HPDE6-E6E7 (cell line): ENCODE measurements at regions not wholly inside any gene's neighbourhood (a gene's known extent, or its start where the extent isn't known, plus 50 kb on each side); places are given as distances from the start of the nearest gene placed in this dataset.
"Not testable (repeated sequence)": the region's sequence is repeated elsewhere in the genome, so short reads cannot be mapped to it uniquely, and the experiment has no call there.

Source experiments
- DNase-seq: peaks from one replicate; pipeline ENCODE4 v3.0.0; 2011; ENCODE audit warnings: missing footprints; ENCODE audit errors: extremely low spot score

- no peak for DNase-seq
These were observed 215.6 kb downstream of the DHX15 start for GRCh38 chr4:24368801-24369200.

DNA sequence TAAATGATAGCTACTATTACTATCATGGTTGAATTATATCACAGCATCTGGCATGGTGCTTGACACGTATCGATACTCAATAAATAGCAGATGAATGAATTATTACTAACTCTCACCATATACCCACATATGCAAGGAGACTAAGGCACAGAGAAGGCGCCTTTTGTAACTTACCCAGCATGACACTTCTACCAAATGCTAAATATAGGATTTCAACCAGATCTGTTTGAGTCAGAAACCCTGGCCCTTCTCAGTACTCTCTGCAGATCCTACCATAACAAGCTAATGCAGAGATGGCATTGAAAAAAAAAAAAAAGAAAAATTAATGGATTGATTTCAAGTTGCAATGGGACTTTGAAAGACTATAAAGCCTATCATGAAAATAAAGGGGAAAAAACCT lies 219.5 kb downstream of the DHX15 start:
- DNase-seq: no peak

DNA sequence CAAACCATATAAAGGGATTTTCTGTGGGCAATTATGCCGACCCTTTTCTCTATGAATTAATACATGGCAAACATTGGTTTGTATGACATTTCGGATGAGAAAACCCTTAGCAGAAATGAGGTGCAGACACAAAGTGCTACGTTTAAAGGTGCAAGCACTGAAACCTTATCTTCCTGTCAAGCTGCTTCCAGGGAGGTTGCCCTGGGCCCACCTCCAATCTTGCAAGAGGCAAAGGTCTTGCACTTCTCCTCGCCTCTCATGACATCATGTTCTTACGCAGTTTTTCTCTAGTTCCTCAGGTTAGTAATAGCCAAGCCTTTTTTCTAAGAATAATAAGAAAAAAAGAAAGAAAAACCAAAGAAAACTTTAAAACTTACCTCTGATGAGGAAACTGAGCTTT lies 220.1 kb downstream of the DHX15 start:
- no peak for DNase-seq

- no peak for DNase-seq
These were observed 220.6 kb downstream of the DHX15 start for GRCh38 chr4:24363751-24364150.

DNA sequence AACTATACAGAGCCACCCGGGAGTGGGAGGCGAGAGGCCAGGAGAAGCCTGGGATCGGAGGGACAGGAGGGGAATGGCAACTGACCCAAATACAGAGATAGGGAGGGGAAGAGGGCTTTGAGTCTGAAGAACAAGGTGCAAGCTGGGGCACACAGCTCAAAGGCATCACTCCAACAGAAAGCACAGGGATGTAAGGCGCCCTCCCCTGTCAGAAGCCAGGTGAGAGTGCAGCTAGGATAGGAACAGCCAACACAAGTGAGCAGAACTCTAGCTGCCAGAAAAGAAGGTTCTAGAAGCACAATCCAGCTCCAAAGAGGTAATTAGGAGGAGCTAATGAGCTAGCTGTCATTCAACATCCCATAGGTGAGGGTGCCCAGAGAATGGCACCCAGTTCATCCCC lies 232.2 kb downstream of the DHX15 start:
- no peak for DNase-seq

GRCh38 chr4:24349168-24349996 lies 235.0 kb downstream of the DHX15 start:
- not testable (repeated sequence) for DNase-seq

DNA sequence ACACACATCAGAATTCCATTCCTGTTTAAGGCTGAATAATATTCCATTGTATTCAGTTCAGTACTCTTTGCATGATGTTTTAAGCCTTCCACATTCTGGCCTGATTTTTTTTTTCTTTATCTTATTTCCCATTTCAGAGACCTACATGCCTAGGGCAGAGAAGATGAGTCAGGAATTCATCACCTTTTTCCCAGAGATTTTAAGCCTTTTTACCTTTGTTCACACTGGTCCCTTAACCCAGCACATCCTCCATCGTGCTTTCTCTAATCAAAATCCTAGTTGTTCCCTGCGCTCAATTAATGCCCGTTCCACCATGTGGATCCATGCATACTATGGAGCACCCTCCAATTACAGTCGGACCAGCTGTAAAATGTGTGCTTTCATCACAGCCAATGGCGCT lies 245.1 kb downstream of the DHX15 start:
- DNase-seq: no peak

DNA sequence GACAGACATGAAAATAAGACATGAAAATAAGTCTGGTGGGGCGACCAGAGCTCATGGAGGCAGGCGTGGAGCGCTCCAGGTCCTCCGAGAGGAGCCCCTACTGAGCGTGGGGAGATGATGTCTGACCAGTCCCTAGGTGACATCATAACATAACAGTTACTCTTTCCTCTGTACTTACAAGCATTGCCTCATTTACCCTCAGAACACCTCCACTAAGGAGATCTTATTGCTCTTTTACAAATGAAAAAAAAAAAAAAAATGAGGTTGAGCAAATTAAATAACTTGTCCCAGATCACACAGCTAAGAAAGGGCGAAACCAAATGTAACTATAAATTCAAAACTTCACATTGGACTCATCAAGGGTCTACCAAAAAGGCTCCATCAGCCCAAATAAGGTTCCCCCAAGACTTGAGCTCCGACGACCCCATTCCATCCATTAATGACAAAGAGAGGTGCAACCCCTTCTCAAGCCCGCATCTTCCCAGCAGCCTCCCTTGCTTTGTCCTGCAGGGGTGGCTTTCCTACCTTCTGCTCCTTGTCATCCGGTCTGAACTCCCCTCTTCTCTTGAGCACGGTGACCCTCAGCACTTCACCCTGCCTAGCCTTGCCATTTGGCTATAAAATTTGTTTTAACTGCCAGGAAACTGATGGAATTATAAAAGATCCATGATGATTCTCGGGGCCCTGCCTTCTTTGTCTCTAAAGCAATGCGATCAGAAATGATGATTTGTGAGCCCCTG lies 246.7 kb downstream of the DHX15 start:
- DNase-seq: no peak

GRCh38 chr4:24335616-24336015 lies 248.7 kb downstream of the DHX15 start:
- DNase-seq: no peak

- no peak for DNase-seq
These were observed 249.4 kb downstream of the DHX15 start for GRCh38 chr4:24334906-24335305.

DNA sequence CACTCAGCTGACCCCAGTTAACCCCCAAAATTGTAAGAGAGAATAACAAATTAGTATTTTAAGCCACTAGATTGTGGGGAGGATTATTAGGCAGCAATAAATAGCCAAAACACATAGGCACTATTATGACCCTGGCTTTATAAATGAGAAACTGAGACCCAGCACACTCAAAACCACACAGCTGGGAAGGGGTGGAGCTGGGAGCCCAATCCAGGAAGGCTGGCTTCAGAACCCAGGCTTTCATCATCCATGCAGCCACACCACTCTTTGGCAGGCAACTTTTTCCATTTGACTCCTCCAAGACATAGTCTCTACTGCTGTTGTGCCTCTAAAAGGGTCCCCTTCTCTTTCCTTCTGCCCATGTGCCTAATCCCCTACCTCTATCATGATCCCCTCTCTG lies 253.8 kb downstream of the DHX15 start:
- no peak for DNase-seq

GRCh38 chr4:24330172-24330571 lies 254.2 kb downstream of the DHX15 start:
- DNase-seq: no peak

DNA sequence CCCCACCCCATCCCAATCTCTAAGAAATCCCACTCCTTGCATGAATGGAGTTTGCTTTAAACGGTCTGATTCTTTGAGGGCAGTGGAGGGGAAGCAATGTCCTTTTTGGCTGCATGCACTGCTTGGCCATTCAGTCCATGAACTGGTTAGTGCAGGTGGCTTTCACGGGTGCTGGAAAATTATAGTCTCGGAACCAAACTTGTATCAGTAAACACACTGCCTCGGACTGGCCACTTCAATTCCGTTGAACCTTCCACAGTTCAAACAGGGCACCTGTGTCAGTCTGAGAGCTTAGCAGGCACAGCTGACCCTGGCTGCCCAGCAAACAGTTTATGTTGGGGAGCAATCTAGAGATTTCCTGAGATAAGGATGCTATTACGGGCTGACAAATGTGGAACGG lies 255.6 kb downstream of the DHX15 start:
- DNase-seq: no peak

GRCh38 chr4:24328310-24328709 lies 256.0 kb downstream of the DHX15 start:
- no peak for DNase-seq

DNA sequence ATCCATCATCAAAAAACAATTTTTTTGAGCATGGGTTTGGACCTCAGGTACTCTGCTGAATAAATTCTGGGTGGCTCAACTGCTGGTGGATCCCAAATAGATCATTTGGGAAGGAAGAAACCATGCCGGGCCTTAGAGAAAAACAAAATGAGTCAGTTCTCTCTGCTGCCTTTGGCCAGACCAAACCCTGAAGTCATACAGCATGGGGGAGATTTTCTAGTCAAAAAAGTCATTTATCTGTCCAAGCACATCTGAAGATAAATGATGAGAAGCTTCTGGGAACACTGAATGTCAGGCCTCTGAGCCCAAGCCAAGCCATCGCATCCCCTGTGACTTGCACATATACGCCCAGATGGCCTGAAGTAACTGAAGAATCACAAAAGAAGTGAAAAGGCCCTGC lies 261.4 kb downstream of the DHX15 start:
- no peak for DNase-seq

DNA sequence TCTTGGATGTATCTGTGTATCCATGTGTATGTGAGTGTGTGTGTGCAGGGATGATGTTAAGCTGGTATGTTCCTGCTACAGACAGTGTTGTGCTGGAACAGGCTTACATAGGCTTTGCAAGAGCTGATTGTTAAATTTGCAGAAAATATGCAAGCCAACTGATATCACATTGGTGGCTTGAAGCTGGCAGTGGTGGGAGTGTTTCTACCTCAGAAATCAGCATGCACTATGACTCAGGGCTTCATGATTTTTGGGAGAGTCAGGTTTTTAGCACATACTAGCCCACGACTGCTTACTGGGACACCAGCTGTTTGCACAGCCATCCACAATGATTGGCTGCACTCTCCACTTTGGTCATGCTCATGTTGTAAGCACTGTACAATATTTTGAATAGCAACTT lies 261.8 kb downstream of the DHX15 start:
- DNase-seq: no peak

DNA sequence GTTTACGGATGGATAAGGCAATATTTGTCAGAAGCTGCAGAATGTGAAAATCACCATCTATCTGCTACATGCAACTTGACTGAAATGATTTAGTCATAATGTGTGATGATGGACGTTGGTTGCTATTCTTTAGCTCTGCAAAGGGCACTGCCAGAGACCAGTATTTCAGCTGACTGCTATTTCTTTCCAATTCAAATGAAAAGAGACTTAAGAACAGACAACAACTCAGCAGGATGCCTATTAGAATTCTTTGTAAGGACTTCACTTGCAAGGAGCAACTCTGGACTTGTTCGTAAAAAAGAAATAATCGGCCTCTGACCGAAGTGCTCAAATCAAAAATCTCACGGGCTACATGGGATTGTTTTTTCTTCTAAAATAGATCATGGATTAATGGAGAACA lies 262.7 kb downstream of the DHX15 start:
- no peak for DNase-seq

- DNase-seq: peak; percentile 12
These were observed 263.2 kb downstream of the DHX15 start for GRCh38 chr4:24321131-24321530.

- DNase-seq: no peak
These were observed 265.0 kb downstream of the DHX15 start for GRCh38 chr4:24319387-24319786.

GRCh38 chr4:24315056-24315455 lies 269.3 kb downstream of the DHX15 start:
- no peak for DNase-seq

- no peak for DNase-seq
These were observed 272.0 kb downstream of the DHX15 start for GRCh38 chr4:24312261-24312913.

DNA sequence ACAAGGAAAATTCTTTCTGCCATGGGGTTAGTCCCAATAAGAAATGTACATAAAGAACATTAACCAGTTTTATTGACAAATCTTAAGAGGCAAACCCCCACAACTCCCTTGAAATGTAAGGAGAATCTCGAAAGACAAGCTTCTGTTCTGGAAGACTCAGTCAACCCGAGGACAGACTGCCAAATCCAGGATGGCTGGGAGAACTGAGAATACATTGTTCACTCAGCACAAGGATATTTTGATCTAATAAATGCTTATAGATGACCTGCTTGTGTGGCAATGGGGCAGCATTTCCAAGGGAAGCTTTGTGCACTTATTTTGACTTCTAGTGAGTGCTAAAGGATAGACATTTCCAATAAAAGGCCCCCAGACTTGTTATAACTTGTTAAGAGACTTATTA lies 280.4 kb downstream of the DHX15 start:
- DNase-seq: no peak

GRCh38 chr4:24298911-24299310 lies 285.4 kb downstream of the DHX15 start:
- no peak for DNase-seq
